ENCODE measurements at regions not wholly inside any gene's neighbourhood (a gene's known extent, or its start where the extent isn't known, plus 50 kb on each side); places are given as distances from the start of the nearest gene placed in this dataset.

GRCh38 chr3:159113221-159113875 is 311.5 kb downstream of the MFSD1 start:
- TF ChIP-seq, protein P1, sequence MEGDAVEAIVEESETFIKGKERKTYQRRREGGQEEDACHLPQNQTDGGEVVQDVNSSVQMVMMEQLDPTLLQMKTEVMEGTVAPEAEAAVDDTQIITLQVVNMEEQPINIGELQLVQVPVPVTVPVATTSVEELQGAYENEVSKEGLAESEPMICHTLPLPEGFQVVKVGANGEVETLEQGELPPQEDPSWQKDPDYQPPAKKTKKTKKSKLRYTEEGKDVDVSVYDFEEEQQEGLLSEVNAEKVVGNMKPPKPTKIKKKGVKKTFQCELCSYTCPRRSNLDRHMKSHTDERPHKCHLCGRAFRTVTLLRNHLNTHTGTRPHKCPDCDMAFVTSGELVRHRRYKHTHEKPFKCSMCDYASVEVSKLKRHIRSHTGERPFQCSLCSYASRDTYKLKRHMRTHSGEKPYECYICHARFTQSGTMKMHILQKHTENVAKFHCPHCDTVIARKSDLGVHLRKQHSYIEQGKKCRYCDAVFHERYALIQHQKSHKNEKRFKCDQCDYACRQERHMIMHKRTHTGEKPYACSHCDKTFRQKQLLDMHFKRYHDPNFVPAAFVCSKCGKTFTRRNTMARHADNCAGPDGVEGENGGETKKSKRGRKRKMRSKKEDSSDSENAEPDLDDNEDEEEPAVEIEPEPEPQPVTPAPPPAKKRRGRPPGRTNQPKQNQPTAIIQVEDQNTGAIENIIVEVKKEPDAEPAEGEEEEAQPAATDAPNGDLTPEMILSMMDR (IDR thresholded peaks at IDR 0.05; ENCODE audit: poor library complexity) = no peak
- no peak for TF ChIP-seq EZH2 (IDR thresholded peaks at IDR 0.05; ENCODE audit: borderline replicate concordance)

Measured in hepatocyte (in vitro differentiated cells).